GM18868 (cell line): ENCODE measurements at regions not wholly inside any gene's neighbourhood (a gene's known extent, or its start where the extent isn't known, plus 50 kb on each side); places are given as distances from the start of the nearest gene placed in this dataset.
A peak's percentile ranks its signal among the peaks of the same experiment; 100 is the strongest.
"Not testable (repeated sequence)": the region's sequence is repeated elsewhere in the genome, so short reads cannot be mapped to it uniquely, and the experiment has no call there.

ENCODE experiments used
- ATAC-seq: cut with Tn5 transposase; IDR thresholded peaks from one replicate; pipeline ENCODE4 v1.9.1; 2021; ENCODE audit warnings: mild to moderate bottlenecking, moderate library complexity; ENCODE audit not compliant: unreplicated experiment

- no peak for ATAC-seq
These were observed 1366.1 kb upstream of the CDH9 start for GRCh38 chr5:28404363-28405071.

GRCh38 chr5:28403846-28404245 is 1365.5 kb upstream of the CDH9 start:
- ATAC-seq, result no peak

GRCh38 chr5:28402590-28403301 is 1364.4 kb upstream of the CDH9 start:
- no peak for ATAC-seq

- no peak for ATAC-seq
These were observed 1361.7 kb upstream of the CDH9 start for GRCh38 chr5:28400076-28400475.

GRCh38 chr5:28399211-28399610 is 1360.8 kb upstream of the CDH9 start:
- ATAC-seq, result no peak

- ATAC-seq, result no peak
These were observed 1359.8 kb upstream of the CDH9 start for GRCh38 chr5:28398185-28398584.

GRCh38 chr5:28397502-28397941 is 1359.1 kb upstream of the CDH9 start:
- ATAC-seq, result no peak

GRCh38 chr5:28391277-28391676 is 1352.9 kb upstream of the CDH9 start:
- ATAC-seq, result no peak

GRCh38 chr5:28390341-28390740 is 1352.0 kb upstream of the CDH9 start:
- ATAC-seq, result no peak

GRCh38 chr5:28389727-28390126 is 1351.3 kb upstream of the CDH9 start:
- ATAC-seq, result not testable (repeated sequence)

- ATAC-seq, result no peak
These were observed 1350.0 kb upstream of the CDH9 start for GRCh38 chr5:28388428-28388827.

- ATAC-seq, result no peak
These were observed 1348.3 kb upstream of the CDH9 start for GRCh38 chr5:28386712-28387111.

GRCh38 chr5:28380167-28380566 is 1341.8 kb upstream of the CDH9 start:
- no peak for ATAC-seq

- no peak for ATAC-seq
These were observed 1336.1 kb upstream of the CDH9 start for GRCh38 chr5:28374492-28374967.

GRCh38 chr5:28370896-28371295 is 1332.5 kb upstream of the CDH9 start:
- no peak for ATAC-seq

- ATAC-seq, result no peak
These were observed 1331.0 kb upstream of the CDH9 start for GRCh38 chr5:28369418-28369817.

- ATAC-seq, result no peak
These were observed 1317.4 kb upstream of the CDH9 start for GRCh38 chr5:28355831-28356230.

- no peak for ATAC-seq
These were observed 1308.3 kb upstream of the CDH9 start for GRCh38 chr5:28346696-28347095.

- ATAC-seq, result peak; percentile 92
These were observed 1306.5 kb upstream of the CDH9 start for GRCh38 chr5:28344836-28345433.

GRCh38 chr5:28329176-28329575 is 1290.8 kb upstream of the CDH9 start:
- no peak for ATAC-seq

- no peak for ATAC-seq
These were observed 1290.3 kb upstream of the CDH9 start for GRCh38 chr5:28328681-28329080.

GRCh38 chr5:28324174-28324573 is 1285.8 kb upstream of the CDH9 start:
- no peak for ATAC-seq
